ENCODE measurements at regions not wholly inside any gene's neighbourhood (a gene's known extent, or its start where the extent isn't known, plus 50 kb on each side); places are given as distances from the start of the nearest gene placed in this dataset.

GRCh38 chr5:61894046-61894445 lies 412.0 kb upstream of the KIF2A start:
- CTCF ChIA-PET, result interaction anchor here (0.9 kb wide), 1 partner anchor 491 kb away, joined by 3 read pairs; no protein-coding TSS in a partner anchor
- intact Hi-C loops (cut with micrococcal nuclease; ENCODE audit: unreplicated experiment), result no loop called here
- BruUV-seq (replicated peaks), result no TSS peak
- Mint-ChIP-seq H3K9me3 (ENCODE audit: low read depth, unreplicated experiment) (peaks cover 7% of the 10 kb centered on the region), H3K4me3 (ENCODE audit: low read depth, unreplicated experiment) (no peak overlapping the region), H3K4me1 (ENCODE audit: low read depth, unreplicated experiment) (no peaks in the 10 kb centered on the region), H3K27ac (ENCODE audit: unreplicated experiment) (no peak overlapping the region), H3K36me3 (ENCODE audit: insufficient read depth, unreplicated experiment) (no peaks in the 10 kb centered on the region), H3K27me3 (ENCODE audit: unreplicated experiment) (peaks cover 11% of the 10 kb centered on the region)
- DNase-seq, result no peak
- no peak for TF ChIP-seq CTCF (IDR thresholded peaks at IDR 0.05; ENCODE audit: unreplicated experiment)

DNA sequence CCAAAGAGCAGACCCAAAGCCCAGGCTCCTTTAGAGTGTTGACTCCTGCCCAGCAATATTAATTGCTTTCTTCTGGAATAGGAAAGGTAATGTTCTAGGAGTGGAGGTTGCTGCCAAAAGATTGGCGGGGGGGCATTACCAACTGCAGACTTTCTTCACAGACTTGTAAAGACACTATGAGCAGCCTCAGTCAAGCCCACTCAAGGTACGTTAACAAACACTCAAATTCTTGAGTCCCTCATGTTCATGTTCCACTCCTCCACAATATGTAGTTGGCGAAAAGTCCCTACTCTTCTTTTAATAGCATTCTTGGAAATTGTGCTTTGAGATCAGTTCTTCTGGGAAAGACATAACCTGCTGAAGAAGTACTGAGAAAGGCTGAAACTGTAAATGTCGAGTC lies 409.2 kb upstream of the KIF2A start:
- Mint-ChIP-seq H3K27ac (ENCODE audit: unreplicated experiment) (no peak overlapping the region), H3K4me1 (ENCODE audit: low read depth, unreplicated experiment) (no peaks in the 10 kb centered on the region), H3K9me3 (ENCODE audit: low read depth, unreplicated experiment) (peaks cover 7% of the 10 kb centered on the region), H3K27me3 (ENCODE audit: unreplicated experiment) (peaks cover 21% of the 10 kb centered on the region), H3K36me3 (ENCODE audit: insufficient read depth, unreplicated experiment) (no peaks in the 10 kb centered on the region), H3K4me3 (ENCODE audit: low read depth, unreplicated experiment) (no peak overlapping the region)
- DNase-seq, result no peak
- CTCF ChIA-PET, result no interaction called here
- intact Hi-C loops (cut with micrococcal nuclease; ENCODE audit: unreplicated experiment), result no loop called here
- no TSS peak for BruUV-seq (replicated peaks)
- no peak for TF ChIP-seq CTCF (IDR thresholded peaks at IDR 0.05; ENCODE audit: unreplicated experiment)

- Mint-ChIP-seq H3K4me3 (ENCODE audit: low read depth, unreplicated experiment) (no peak overlapping the region), H3K9me3 (ENCODE audit: low read depth, unreplicated experiment) (peaks cover 7% of the 10 kb centered on the region), H3K4me1 (ENCODE audit: low read depth, unreplicated experiment) (no peaks in the 10 kb centered on the region), H3K36me3 (ENCODE audit: insufficient read depth, unreplicated experiment) (no peaks in the 10 kb centered on the region), H3K27me3 (ENCODE audit: unreplicated experiment) (peaks cover 21% of the 10 kb centered on the region), H3K27ac (ENCODE audit: unreplicated experiment) (no peak overlapping the region)
- no peak for TF ChIP-seq CTCF (IDR thresholded peaks at IDR 0.05; ENCODE audit: unreplicated experiment)
- intact Hi-C loops (cut with micrococcal nuclease; ENCODE audit: unreplicated experiment), result no loop called here
- BruUV-seq (replicated peaks), result no TSS peak
- CTCF ChIA-PET, result no interaction called here
- no peak for DNase-seq
Measured at GRCh38 chr5:61897251-61897650, 408.8 kb upstream of the KIF2A start.

DNA sequence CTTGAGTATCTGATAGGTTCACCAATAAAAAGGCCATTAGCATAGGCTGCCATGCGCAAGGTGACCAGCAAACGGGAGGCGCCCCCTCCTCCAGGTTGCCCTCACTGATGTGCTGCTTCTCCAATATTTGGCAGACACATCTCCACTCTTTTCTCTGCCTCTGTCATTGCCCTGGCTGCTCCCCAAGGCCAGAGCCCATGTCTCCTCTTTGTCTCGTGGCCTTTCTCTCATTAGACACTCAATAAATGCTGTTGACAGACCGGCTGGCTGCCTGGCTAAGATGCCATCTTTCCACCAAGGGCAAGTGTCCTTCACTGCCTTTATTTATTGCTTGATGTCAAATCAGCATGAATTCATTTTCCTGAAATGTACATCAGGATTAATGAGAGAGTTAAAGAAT lies 404.0 kb upstream of the KIF2A start:
- no peaks in the 10 kb centered on the region for H3K4me1 Mint-ChIP-seq (ENCODE audit: low read depth, unreplicated experiment)
- H3K36me3 Mint-ChIP-seq (ENCODE audit: insufficient read depth, unreplicated experiment), result no peaks in the 10 kb centered on the region
- BruUV-seq (replicated peaks), result no TSS peak
- H3K4me3 Mint-ChIP-seq (ENCODE audit: low read depth, unreplicated experiment), result no peak overlapping the region
- DNase-seq, result no peak
- no peak overlapping the region for H3K27ac Mint-ChIP-seq (ENCODE audit: unreplicated experiment)
- intact Hi-C loops (cut with micrococcal nuclease; ENCODE audit: unreplicated experiment), result no loop called here
- CTCF ChIA-PET, result no interaction called here
- peaks cover 32% of the 10 kb centered on the region for H3K27me3 Mint-ChIP-seq (ENCODE audit: unreplicated experiment)
- no peaks in the 10 kb centered on the region for H3K9me3 Mint-ChIP-seq (ENCODE audit: low read depth, unreplicated experiment)
- no peak for TF ChIP-seq CTCF (IDR thresholded peaks at IDR 0.05; ENCODE audit: unreplicated experiment)
